Omental fat pad (tissue), 3 donors: ENCODE measurements at regions not wholly inside any gene's neighbourhood (a gene's known extent, or its start where the extent isn't known, plus 50 kb on each side); places are given as distances from the start of the nearest gene placed in this dataset.

Experiments
- ATAC-seq: fragments of 150-250 bp; one replicate; pipeline ENCODE4 v1.9.1; 2016; ENCODE audit warnings: mild to moderate bottlenecking, moderate library complexity; ENCODE audit not compliant: low FRiP score
- DNase-seq: peaks from one replicate; pipeline ENCODE4 v3.0.0-alpha.2; 2019; ENCODE audit warnings: low spot score
- TF ChIP-seq, protein P1 (sequence below), 3 donors: fragments of 450-650 bp; IDR thresholded peaks; one replicate each; pipeline ENCODE4 v1.5.1; 2016 to 2017; ENCODE audit warnings: antibody characterized with exemption in 3 of 3, mild to moderate bottlenecking in 3 of 3, moderate library complexity in 2 of 3

DNA sequence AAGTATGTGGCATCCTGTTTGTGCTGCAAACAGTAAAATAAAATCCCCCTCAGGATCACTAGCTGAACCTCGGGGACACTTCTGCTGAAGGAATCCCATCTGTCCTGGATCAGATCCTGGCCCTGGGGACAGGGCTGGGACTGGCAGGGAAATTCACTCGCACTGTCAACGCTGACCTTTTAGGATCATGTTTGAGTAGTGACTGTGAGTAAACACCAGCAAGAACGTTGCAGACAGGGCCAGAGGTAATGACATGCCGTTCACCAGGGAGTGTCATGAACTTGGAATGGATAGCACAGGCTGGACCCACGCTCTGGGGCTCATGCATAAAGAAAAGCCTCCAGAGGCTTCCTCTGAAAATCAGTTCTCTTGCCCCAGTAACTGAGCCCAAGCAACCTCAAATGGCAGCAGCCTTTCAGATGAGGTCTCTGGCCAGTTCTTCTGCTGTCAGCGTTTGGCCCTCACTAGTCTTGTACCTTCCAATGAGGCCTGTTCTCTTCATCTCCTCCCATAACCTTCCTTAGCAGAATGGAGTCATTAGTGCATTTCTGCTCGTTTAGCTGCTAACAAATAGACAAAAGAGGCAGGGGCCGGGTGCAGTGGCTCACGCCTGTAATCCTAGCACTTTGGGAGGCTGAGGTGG lies 51.0 kb upstream of the BARX2 start:
- DNase-seq (no peak), ATAC-seq (no peak)
- TF ChIP-seq, protein P1, sequence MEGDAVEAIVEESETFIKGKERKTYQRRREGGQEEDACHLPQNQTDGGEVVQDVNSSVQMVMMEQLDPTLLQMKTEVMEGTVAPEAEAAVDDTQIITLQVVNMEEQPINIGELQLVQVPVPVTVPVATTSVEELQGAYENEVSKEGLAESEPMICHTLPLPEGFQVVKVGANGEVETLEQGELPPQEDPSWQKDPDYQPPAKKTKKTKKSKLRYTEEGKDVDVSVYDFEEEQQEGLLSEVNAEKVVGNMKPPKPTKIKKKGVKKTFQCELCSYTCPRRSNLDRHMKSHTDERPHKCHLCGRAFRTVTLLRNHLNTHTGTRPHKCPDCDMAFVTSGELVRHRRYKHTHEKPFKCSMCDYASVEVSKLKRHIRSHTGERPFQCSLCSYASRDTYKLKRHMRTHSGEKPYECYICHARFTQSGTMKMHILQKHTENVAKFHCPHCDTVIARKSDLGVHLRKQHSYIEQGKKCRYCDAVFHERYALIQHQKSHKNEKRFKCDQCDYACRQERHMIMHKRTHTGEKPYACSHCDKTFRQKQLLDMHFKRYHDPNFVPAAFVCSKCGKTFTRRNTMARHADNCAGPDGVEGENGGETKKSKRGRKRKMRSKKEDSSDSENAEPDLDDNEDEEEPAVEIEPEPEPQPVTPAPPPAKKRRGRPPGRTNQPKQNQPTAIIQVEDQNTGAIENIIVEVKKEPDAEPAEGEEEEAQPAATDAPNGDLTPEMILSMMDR (IDR thresholded peaks at IDR 0.05), result no peak

DNA sequence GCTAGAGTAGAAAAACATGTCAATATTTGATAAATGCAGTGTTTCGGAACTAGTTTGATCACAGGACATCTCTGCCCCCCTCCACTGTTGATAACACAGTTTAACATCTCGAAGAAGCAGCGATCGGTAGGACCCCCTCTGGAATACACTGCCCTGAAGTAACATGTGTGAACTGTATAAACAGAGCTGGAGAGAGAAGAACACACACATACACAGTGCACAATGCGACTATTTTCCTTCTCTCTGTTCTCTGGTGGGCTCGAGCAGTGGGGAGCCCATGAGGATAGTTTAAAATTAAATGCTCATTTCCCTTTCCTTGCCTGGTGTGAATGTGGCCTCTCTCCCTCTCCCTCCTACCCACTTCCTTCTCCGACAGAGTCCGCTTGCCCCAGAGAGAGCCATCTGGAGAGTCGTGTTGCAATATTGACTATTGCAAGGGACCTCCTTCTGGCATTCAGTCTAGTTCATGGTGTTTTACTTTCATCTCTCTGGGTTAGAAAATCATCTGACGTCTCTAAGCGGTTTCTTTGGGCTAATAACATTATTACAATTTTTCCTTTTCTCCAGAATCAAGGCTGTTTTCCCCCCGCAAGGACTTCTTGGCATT lies 51.6 kb upstream of the BARX2 start:
- ATAC-seq (no peak), DNase-seq (no peak)
- TF ChIP-seq, protein P1 (IDR thresholded peaks at IDR 0.05), result no peak

DNA sequence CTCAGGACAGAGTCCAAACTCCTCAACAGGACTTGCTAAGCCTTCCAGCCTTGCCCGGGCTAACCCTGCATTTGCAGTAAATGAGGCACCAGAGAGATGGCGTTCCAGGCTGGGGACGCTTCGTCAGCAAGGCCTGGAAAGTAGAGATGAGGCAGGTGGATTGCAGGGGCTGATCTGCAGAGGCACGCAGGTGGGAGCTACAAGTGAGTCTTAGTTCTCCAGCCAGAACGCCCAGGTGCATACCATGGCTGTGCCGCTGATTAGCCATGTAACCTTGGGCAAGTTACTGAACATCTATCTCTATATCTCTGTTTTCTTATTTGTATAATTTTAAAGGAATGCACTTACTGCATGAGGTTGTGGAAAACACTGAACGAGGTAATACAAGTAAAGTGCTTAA lies 52.7 kb upstream of the BARX2 start:
- no peak for ATAC-seq
- TF ChIP-seq, protein P1 (IDR thresholded peaks at IDR 0.05), result no peak
- DNase-seq, result no peak

DNA sequence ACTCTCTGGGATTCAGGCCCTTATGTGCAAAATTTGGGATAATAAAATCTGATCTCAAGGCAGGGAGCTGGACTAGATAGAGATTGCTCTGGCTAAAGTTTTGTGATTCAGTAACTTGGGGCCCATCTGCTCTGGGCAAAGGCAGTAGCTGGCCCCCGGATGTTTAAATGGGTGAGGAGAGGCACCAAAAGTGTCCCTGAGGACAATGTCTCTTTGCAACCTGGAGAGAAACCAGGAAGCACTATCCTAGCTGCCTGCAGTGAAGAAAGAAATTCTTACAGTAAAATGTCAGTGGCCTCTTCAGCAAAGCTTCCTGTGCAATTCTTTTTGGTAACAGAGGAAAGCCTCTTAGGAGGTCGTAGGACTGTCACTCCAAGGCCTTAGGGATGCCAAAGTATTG lies 54.6 kb upstream of the BARX2 start:
- TF ChIP-seq, protein P1 (IDR thresholded peaks at IDR 0.05), result no peak
- DNase-seq (no peak), ATAC-seq (no peak)

DNA sequence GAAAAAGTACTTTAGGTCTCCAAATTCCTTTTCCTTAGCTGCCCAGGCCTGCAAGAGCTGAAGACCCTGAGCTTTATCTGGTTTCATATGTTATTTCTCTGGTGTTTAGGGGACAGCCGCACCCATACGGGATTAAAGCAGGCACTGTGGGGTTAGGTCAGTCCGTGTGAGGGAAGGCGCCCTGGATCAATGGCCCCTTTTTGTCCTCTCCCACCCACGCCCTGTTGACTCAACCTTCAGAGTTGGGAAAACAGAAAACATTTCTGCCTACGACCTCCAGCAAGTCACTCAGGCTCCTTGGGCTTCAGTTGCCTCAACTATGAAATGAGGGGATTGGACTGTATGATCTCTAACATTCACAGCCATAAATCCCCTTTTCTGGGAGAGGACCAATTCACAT lies 55.2 kb upstream of the BARX2 start:
- no peak for DNase-seq
- ATAC-seq, result no peak
- TF ChIP-seq, protein P1 (IDR thresholded peaks at IDR 0.05), result no peak

DNA sequence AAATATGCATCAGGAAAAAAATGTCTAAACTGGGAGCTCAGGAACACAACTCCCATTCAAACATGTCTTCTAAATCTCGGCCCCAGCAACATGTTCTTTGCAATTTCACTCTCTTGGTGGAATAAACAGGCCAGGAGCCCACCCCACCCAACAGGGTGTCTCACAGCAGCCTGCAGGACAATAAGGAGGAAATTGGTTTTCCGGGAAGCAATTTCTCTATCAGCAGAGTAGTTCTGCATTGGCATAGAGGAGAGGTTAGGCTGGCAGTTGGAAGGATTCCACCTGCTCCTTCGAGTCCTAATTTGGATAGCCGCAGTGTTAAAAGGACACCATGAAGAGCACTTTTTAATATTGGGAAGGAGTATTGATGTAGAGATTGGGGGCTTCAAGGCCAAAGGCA lies 55.9 kb upstream of the BARX2 start:
- DNase-seq (no peak), ATAC-seq (no peak)
- TF ChIP-seq, protein P1 (IDR thresholded peaks at IDR 0.05), result no peak

DNA sequence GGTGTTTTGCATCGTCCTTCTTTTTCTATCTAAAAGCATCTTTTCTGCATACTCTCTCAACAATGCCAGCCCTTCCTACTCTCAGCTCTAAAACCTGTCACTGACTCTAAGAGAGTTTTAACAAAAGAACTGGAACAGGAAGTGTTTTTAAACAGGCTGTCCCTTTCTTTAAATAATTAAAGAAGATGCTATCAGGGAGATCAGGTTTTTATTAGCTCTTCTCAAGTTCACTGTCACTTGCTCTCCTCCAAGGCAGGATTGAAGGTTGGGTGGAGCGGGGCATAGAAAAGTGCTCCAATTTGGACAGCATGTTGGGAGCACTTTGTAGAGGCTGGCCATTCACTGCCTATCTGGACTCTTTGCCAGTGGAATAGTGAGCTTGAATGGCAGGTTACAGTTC lies 56.4 kb upstream of the BARX2 start:
- TF ChIP-seq, protein P1 (IDR thresholded peaks at IDR 0.05), result no peak
- ATAC-seq (no peak), DNase-seq (no peak)
